Adrenal gland (tissue), 9 donors: ENCODE measurements at regions not wholly inside any gene's neighbourhood (a gene's known extent, or its start where the extent isn't known, plus 50 kb on each side); places are given as distances from the start of the nearest gene placed in this dataset.

Source experiments
- DNase-seq, 7 donors: peaks; one replicate each; pipeline ENCODE4 v3.0.0-alpha.2; 2019 to 2020
- H3K27ac ChIP-seq, 5 donors: fragments of 200-600 bp; sonication (generic) in 4 of 5; 1 replicate in 3 of 5; 2 replicates in 2 of 5; pipeline versions ENCODE4 v1.5.1 to v1.8.0; 2016 to 2020; ENCODE audit warnings: mild to moderate bottlenecking in 1 of 5
- H3K27me3 ChIP-seq: fragments of 200-600 bp; 2 replicates; pipeline ENCODE4 v1.8.0; 2021
- H3K36me3 ChIP-seq, 2 donors: fragments of 200-600 bp; replicated peaks in 1 of 2; 1 replicate in 1 of 2; 2 replicates in 1 of 2; pipeline versions ENCODE4 v1.5.1 to v1.8.0; 2018 to 2022
- H3K4me1 ChIP-seq, 2 donors: fragments of 200-600 bp; replicated peaks in 1 of 2; 1 replicate in 1 of 2; 2 replicates in 1 of 2; pipeline versions ENCODE4 v1.5.1 to v1.8.0; 2018 to 2021
- H3K4me3 ChIP-seq, 4 donors: fragments of 200-600 bp; sonication (generic) in 3 of 4; one replicate each; pipeline ENCODE4 v1.5.1; 2016 to 2018
- H3K9me3 ChIP-seq, 3 donors: fragments of 200-600 bp; sonication (generic) in 1 of 3; replicated peaks in 1 of 3; 1 replicate in 2 of 3; 2 replicates in 1 of 3; pipeline versions ENCODE4 v1.5.1 to v1.8.0; 2016 to 2021
- POLR2A ChIP-seq, 2 donors: fragments of 450-650 bp; IDR thresholded peaks; one replicate each; pipeline ENCODE4 v1.6.1; 2017; ENCODE audit warnings: antibody characterized with exemption in 2 of 2, mild to moderate bottlenecking in 2 of 2, moderate library complexity in 1 of 2
- WGBS, 4 donors: extraction: QIAGEN DNeasy Blood & Tissue Kit in 2 of 4; methylation state at CpG; one replicate each; pipeline versions ENCODE4 v1.1.5 to v1.1.7; 2013 to 2017; 5-methylcytosine and 5-hydroxymethylcytosine counted together
- intact Hi-C, 2 donors: fragments of 100-400 bp; cut with DNase I; formaldehyde crosslinking; loops; one replicate each; pipeline versions ENCODE4 v1.14.1 to v1.15.0; 2022 to 2023
- TF ChIP-seq, protein P1 (sequence below), 6 experiments: fragments of 450-650 bp in 4 of 6; fragments of 200-600 bp in 2 of 6; sonication (generic) in 1 of 6; IDR thresholded peaks; 1 replicate in 5 of 6; 2 replicates in 1 of 6; pipeline versions ENCODE4 v1.5.1 to v1.8.0; 2016 to 2021; ENCODE audit warnings: antibody characterized with exemption in 6 of 6, mild to moderate bottlenecking in 2 of 6, moderate library complexity in 1 of 6
- donor health status: healthy with polysubstance abuse.
- donor health status: Bipolar disorder and iron deficiency.
- donor health status: DM: yes; HTN: yes; CAD: no.
- donor health status: DM: no; HTN: no; CAD: no.
- donor health status: DM: no; HTN: no; CAD: no.

DNA sequence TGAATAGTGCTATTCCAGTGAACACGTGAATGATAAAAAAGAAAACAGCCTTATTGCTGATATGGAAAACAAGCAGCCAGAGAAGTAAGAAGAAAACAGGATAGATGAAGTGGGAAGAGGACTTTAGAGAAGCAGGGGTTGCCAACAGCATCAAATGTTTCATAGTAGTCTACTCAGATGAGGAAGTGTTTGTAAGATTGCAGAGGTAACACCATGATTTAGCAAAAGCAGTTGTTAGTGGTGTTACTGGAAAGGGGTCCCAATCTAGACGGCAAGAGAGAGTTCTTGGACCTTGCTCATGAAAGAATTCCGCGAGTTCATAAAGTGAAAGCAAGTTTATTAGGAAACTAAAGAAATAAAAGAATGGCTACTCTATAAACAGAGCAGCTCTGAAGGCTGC lies 108.8 kb upstream of the MCTP2 start:
- H3K36me3 ChIP-seq = no peaks in the 10 kb centered on the region
- intact Hi-C loops = loop anchor here (5.0 to 10.0 kb wide), 3 partner anchors 128 to 1090 kb away; no protein-coding TSS in a partner anchor
- WGBS, 4 donors = 61 to 85% (median 71%) methylated on average over 4 of the region's 4 CpGs
- TF ChIP-seq POLR2A (IDR thresholded peaks at IDR 0.05) = no peak
- TF ChIP-seq, protein P1, sequence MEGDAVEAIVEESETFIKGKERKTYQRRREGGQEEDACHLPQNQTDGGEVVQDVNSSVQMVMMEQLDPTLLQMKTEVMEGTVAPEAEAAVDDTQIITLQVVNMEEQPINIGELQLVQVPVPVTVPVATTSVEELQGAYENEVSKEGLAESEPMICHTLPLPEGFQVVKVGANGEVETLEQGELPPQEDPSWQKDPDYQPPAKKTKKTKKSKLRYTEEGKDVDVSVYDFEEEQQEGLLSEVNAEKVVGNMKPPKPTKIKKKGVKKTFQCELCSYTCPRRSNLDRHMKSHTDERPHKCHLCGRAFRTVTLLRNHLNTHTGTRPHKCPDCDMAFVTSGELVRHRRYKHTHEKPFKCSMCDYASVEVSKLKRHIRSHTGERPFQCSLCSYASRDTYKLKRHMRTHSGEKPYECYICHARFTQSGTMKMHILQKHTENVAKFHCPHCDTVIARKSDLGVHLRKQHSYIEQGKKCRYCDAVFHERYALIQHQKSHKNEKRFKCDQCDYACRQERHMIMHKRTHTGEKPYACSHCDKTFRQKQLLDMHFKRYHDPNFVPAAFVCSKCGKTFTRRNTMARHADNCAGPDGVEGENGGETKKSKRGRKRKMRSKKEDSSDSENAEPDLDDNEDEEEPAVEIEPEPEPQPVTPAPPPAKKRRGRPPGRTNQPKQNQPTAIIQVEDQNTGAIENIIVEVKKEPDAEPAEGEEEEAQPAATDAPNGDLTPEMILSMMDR (IDR thresholded peaks at IDR 0.05) = no peak
- H3K27ac ChIP-seq = no peak overlapping the region
- H3K27me3 ChIP-seq = no peaks in the 10 kb centered on the region
- no peak for DNase-seq
- no peaks in the 10 kb centered on the region for H3K9me3 ChIP-seq
- no peaks in the 10 kb centered on the region for H3K4me1 ChIP-seq
- no peak overlapping the region for H3K4me3 ChIP-seq

DNA sequence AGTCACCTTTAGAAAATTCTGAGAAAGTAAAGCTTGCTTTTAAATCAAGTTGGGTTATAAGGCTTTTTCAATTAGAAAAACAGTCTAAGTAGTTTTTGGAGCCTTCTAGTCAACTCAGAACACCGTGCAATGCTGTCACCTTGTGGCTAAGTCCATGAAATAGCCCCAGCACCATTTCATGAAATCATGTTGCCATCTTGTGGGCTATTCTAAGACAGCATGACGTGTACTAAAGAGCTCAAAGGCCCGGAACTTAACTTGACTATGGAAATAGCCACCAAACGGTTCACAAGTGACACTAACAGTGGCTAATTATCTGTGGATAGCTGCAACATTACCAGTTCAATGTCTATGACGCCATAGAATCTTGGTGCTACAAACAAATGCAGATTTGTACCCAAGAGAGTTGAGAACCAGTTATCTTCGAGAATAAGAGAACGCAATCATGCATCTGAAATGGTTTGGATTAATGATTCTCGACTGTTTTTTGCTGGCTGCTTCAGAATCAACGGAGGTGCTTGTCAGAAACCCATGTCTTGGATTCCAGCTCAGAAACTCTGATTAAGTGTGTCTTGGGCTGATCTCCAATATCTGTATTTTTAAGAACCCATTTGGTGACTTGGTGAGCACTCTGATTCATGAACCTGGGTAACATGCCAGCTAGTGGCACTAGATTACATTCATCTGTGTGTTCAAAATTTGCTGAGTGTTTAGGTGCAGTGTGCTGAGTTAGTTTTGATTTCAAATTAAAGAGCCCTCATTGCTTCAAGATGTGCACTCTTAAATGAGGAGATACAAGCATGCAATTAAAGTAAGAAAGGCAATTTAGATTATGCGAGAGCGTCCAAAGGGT lies 111.2 kb upstream of the MCTP2 start:
- no peaks in the 10 kb centered on the region for H3K4me1 ChIP-seq
- TF ChIP-seq, protein P1 (IDR thresholded peaks at IDR 0.05) = peak; percentile 58 to 94 (median 89)
- TF ChIP-seq POLR2A (IDR thresholded peaks at IDR 0.05) = no peak
- WGBS, 4 donors = 45 to 48% (median 47%) methylated on average over 11 of the region's 11 CpGs
- H3K9me3 ChIP-seq = no peaks in the 10 kb centered on the region
- intact Hi-C loops = loop anchor here (5.0 to 10.0 kb wide), 4 partner anchors 125 to 1088 kb away; no protein-coding TSS in a partner anchor
- no peaks in the 10 kb centered on the region for H3K27me3 ChIP-seq
- no peaks in the 10 kb centered on the region for H3K36me3 ChIP-seq
- H3K27ac ChIP-seq = peak overlapping the region in 1 of 5 donors; percentile 45
- H3K4me3 ChIP-seq = no peak overlapping the region
- peak; percentile 34 to 84 (median 63) for DNase-seq

GRCh38 chr15:94119298-94119811 lies 112.0 kb upstream of the MCTP2 start:
- Histone ChIP-seq H3K4me1 (no peaks in the 10 kb centered on the region), H3K9me3 (no peaks in the 10 kb centered on the region), H3K27ac (peak overlapping the region in 1 of 5 donors; percentile 45), H3K27me3 (no peaks in the 10 kb centered on the region), H3K4me3 (no peak overlapping the region), H3K36me3 (no peaks in the 10 kb centered on the region)
- DNase-seq = peak in 4 of 7 donors; percentile 3 to 26 (median 21)
- WGBS, 4 donors = 38 to 51% (median 46%) methylated on average over 5 to 6 of the region's 6 CpGs
- no peak for TF ChIP-seq POLR2A (IDR thresholded peaks at IDR 0.05)
- TF ChIP-seq, protein P1 (IDR thresholded peaks at IDR 0.05) = no peak
- intact Hi-C loops = loop anchor here in 1 of 2 donors (10.0 kb wide), 1 partner anchor 135 kb away; no protein-coding TSS in a partner anchor

GRCh38 chr15:94110476-94111130 lies 120.8 kb upstream of the MCTP2 start:
- Histone ChIP-seq H3K4me3 (no peak overlapping the region), H3K4me1 (no peaks in the 10 kb centered on the region), H3K27me3 (peaks cover 7% of the 10 kb centered on the region), H3K27ac (no peak overlapping the region), H3K9me3 (no peaks in the 10 kb centered on the region), H3K36me3 (no peaks in the 10 kb centered on the region)
- 46 to 69% (median 62%) methylated on average over 2 of the region's 2 CpGs for WGBS, 4 donors
- DNase-seq = no peak
- intact Hi-C loops = loop anchor here in 1 of 2 donors (10.0 kb wide), 1 partner anchor 126 kb away; no protein-coding TSS in a partner anchor
- TF ChIP-seq POLR2A (IDR thresholded peaks at IDR 0.05) = no peak
- TF ChIP-seq, protein P1 (IDR thresholded peaks at IDR 0.05) = no peak
